T-helper 1 cell (primary cell): ENCODE measurements at regions not wholly inside any gene's neighbourhood (a gene's known extent, or its start where the extent isn't known, plus 50 kb on each side); places are given as distances from the start of the nearest gene placed in this dataset.
"Not testable (repeated sequence)": the region's sequence is repeated elsewhere in the genome, so short reads cannot be mapped to it uniquely, and the experiment has no call there.

Source experiments
- DNase-seq, 5 donors: peaks; one replicate each; pipeline ENCODE4 v3.0.0-alpha.2; 2012 to 2020

GRCh38 chr15:35281515-35281914 is 196.4 kb upstream of the NANOGP8 start:
- DNase-seq: no peak

- no peak for DNase-seq
Measured at GRCh38 chr15:35279811-35280210, 194.7 kb upstream of the NANOGP8 start.

- DNase-seq: no peak
Measured at GRCh38 chr15:35271371-35272043, 186.4 kb upstream of the NANOGP8 start.

- no peak for DNase-seq
Measured at GRCh38 chr15:35260941-35261340, 175.8 kb upstream of the NANOGP8 start.

- DNase-seq: not testable (repeated sequence)
Measured at GRCh38 chr15:35260274-35260673, 175.2 kb upstream of the NANOGP8 start.

- no peak for DNase-seq
Measured at GRCh38 chr15:35256551-35256950, 171.5 kb upstream of the NANOGP8 start.

GRCh38 chr15:35256141-35256540 is 171.0 kb upstream of the NANOGP8 start:
- no peak for DNase-seq

GRCh38 chr15:35254908-35255307 is 169.8 kb upstream of the NANOGP8 start:
- DNase-seq: not testable (repeated sequence)

GRCh38 chr15:35254062-35254461 is 169.0 kb upstream of the NANOGP8 start:
- no peak for DNase-seq

GRCh38 chr15:35252351-35252865 is 167.3 kb upstream of the NANOGP8 start:
- no peak for DNase-seq

GRCh38 chr15:35247150-35247549 is 162.1 kb upstream of the NANOGP8 start:
- no peak for DNase-seq

- no peak for DNase-seq
Measured at GRCh38 chr15:35246451-35246850, 161.4 kb upstream of the NANOGP8 start.

GRCh38 chr15:35245681-35246080 is 160.6 kb upstream of the NANOGP8 start:
- DNase-seq: not testable (repeated sequence)

GRCh38 chr15:35244227-35244626 is 159.1 kb upstream of the NANOGP8 start:
- DNase-seq: no peak

GRCh38 chr15:35243758-35244157 is 158.7 kb upstream of the NANOGP8 start:
- no peak for DNase-seq

- DNase-seq: not testable (repeated sequence)
Measured at GRCh38 chr15:35239693-35240092, 154.6 kb upstream of the NANOGP8 start.

- not testable (repeated sequence) for DNase-seq
Measured at GRCh38 chr15:35238448-35238847, 153.4 kb upstream of the NANOGP8 start.

GRCh38 chr15:35229085-35229484 is 144.0 kb upstream of the NANOGP8 start:
- no peak for DNase-seq

GRCh38 chr15:35218215-35218614 is 133.1 kb upstream of the NANOGP8 start:
- DNase-seq: no peak

- DNase-seq: no peak
Measured at GRCh38 chr15:35215093-35215492, 130.0 kb upstream of the NANOGP8 start.

- DNase-seq: no peak
Measured at GRCh38 chr15:35211240-35211902, 126.3 kb upstream of the NANOGP8 start.

GRCh38 chr15:35210370-35210769 is 125.3 kb upstream of the NANOGP8 start:
- no peak for DNase-seq

GRCh38 chr15:35209838-35210237 is 124.7 kb upstream of the NANOGP8 start:
- DNase-seq: no peak

GRCh38 chr15:35208353-35208752 is 123.3 kb upstream of the NANOGP8 start:
- DNase-seq: no peak
